ENCODE measurements at regions not wholly inside any gene's neighbourhood (a gene's known extent, or its start where the extent isn't known, plus 50 kb on each side); places are given as distances from the start of the nearest gene placed in this dataset.

GRCh38 chr17:83150369-83151055 lies 71.1 kb downstream of the METRNL start:
- TF ChIP-seq CTCF (IDR thresholded peaks at IDR 0.05) = no peak
- Histone ChIP-seq H3K36me3 (ENCODE audit: insufficient read depth in 1 of 2, low read depth in 1 of 2) (no peaks in the 10 kb centered on the region), H3K4me3 (no peak overlapping the region), H3K27ac (no peak overlapping the region), H3K4me1 (peaks cover 5% of the 10 kb centered on the region), H3K27me3 (ENCODE audit: insufficient read depth in 3 of 3, low read length in 2 of 3) (peaks cover 0 to 57% (median 9%) of the 10 kb centered on the region in 3 donors), H3K9me3 (no peaks in the 10 kb centered on the region)
- no peak for DNase-seq
- 80 to 89% (median 84%) methylated on average over 10 of the region's 10 CpGs for WGBS, 3 donors
- intact Hi-C loops (cut with DNase I) = no loop called here
- no peak for ATAC-seq

GRCh38 chr17:83151056-83151441 lies 71.6 kb downstream of the METRNL start:
- no peak overlapping the region for H3K27ac ChIP-seq
- H3K27me3 ChIP-seq (ENCODE audit: insufficient read depth in 3 of 3, low read length in 2 of 3) = peaks cover 0 to 61% (median 9%) of the 10 kb centered on the region in 3 donors
- no peaks in the 10 kb centered on the region for H3K9me3 ChIP-seq
- TF ChIP-seq CTCF (IDR thresholded peaks at IDR 0.05) = no peak
- DNase-seq = no peak
- H3K4me3 ChIP-seq = no peak overlapping the region
- H3K36me3 ChIP-seq (ENCODE audit: insufficient read depth in 1 of 2, low read depth in 1 of 2) = no peaks in the 10 kb centered on the region
- WGBS, 3 donors = 73 to 87% (median 75%) methylated on average over 16 of the region's 16 CpGs
- ATAC-seq = no peak
- H3K4me1 ChIP-seq = peaks cover 5% of the 10 kb centered on the region
- intact Hi-C loops (cut with DNase I) = no loop called here

- Histone ChIP-seq H3K9me3 (no peaks in the 10 kb centered on the region), H3K27ac (no peak overlapping the region), H3K4me1 (peaks cover 5% of the 10 kb centered on the region), H3K27me3 (ENCODE audit: insufficient read depth in 3 of 3, low read length in 2 of 3) (peaks cover 0 to 58% (median 9%) of the 10 kb centered on the region in 3 donors), H3K4me3 (no peak overlapping the region), H3K36me3 (ENCODE audit: insufficient read depth in 1 of 2, low read depth in 1 of 2) (no peaks in the 10 kb centered on the region)
- WGBS, 3 donors = 42 to 67% (median 52%) methylated on average over 32 of the region's 32 CpGs
- ATAC-seq (no peak), DNase-seq (no peak)
- TF ChIP-seq CTCF (IDR thresholded peaks at IDR 0.05) = no peak
- intact Hi-C loops (cut with DNase I) = no loop called here
These were observed 72.2 kb downstream of the METRNL start for GRCh38 chr17:83151442-83152226.

GRCh38 chr17:83152227-83152744 lies 72.9 kb downstream of the METRNL start:
- H3K27me3 ChIP-seq (ENCODE audit: insufficient read depth in 3 of 3, low read length in 2 of 3) = peaks cover 0 to 59% (median 9%) of the 10 kb centered on the region in 3 donors
- peaks cover 5% of the 10 kb centered on the region for H3K4me1 ChIP-seq
- peak in 1 of 4 donors; percentile 6 for ATAC-seq
- intact Hi-C loops (cut with DNase I) = no loop called here
- H3K36me3 ChIP-seq (ENCODE audit: insufficient read depth in 1 of 2, low read depth in 1 of 2) = no peaks in the 10 kb centered on the region
- DNase-seq = no peak
- H3K4me3 ChIP-seq = no peak overlapping the region
- 53 to 82% (median 64%) methylated on average over 31 of the region's 31 CpGs for WGBS, 3 donors
- no peaks in the 10 kb centered on the region for H3K9me3 ChIP-seq
- H3K27ac ChIP-seq = no peak overlapping the region
- no peak for TF ChIP-seq CTCF (IDR thresholded peaks at IDR 0.05)

All from psoas muscle (tissue), 7 donors.